GM12864 (cell line): ENCODE measurements at regions not wholly inside any gene's neighbourhood (a gene's known extent, or its start where the extent isn't known, plus 50 kb on each side); places are given as distances from the start of the nearest gene placed in this dataset.
"Not testable (repeated sequence)": the region's sequence is repeated elsewhere in the genome, so short reads cannot be mapped to it uniquely, and the experiment has no call there.

Source experiments
- DNase-seq: peaks from one replicate; pipeline ENCODE4 v3.0.0-alpha.2; 2011; ENCODE audit warnings: low read depth
- H3K4me3 ChIP-seq: 2 replicates; pipeline ENCODE4 v1.5.1; 2011; ENCODE audit warnings: mild to moderate bottlenecking, low read depth, low read length, control low read depth

DNA sequence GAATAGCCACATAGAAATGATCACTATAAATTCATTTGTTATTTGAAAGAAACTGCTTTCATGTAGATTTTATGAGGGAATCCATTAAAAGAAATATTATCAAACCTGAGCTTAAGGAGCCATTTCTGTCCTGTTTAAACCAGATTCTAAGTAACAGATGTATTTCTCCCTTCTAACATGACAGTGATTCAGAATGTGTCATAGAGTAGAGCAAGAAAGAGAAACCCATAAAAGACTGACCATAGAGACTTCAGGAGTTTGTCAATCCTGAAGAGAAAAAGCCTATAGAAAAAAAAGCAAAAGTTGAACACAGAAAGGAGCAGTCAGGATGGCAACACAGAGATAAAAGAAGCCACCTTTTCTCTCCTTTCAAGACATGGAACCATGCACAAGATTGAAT is 390.6 kb downstream of the PRIM2 start:
- not testable (repeated sequence) for DNase-seq, H3K4me3 ChIP-seq

DNA sequence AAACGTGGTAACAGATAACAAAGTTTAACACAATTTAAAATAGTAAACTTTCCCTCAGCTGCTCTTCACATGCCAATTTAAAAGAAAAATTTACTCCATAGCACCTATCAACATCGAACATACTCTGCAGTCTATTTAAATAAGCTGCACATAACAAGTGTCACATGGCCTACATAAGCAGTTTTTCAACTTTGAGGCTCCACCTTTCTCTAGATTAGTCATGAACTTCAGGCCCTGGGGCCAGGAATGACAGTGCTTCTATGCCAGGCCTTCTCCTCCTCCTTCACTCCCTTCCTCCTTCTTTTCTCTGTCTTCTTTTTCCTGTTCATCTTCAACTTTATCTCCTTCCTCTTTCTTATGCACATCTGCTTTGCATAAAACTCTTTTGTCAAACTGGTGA is 405.1 kb downstream of the PRIM2 start:
- H3K4me3 ChIP-seq, DNase-seq: not testable (repeated sequence)

DNA sequence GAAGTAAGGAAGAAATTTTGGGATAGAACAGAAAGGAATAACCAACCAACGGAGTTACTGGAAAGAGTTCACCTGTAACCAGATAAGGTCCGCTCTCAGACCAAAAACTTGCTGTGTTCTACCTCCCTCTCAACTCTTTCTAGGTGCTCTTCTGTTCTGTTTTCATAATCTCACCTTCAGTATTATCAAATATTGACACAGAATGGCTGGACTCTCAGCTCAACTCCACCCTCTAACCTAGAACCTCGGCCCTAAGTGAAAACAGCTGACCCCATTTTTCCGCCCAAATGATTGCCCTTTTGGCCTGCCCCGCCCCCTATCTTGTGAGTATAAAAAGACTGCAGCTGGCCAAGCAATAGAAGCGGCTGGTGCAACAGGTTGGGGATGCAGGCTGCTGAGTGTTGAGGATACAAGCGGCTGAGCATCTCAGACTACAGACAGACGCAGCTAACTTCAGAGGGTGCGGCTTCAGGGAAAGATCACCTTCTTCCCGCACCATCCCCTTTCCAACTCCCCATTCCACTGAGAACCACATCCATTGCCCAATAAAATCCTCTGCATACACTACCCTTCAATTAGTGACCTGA is 406.5 kb downstream of the PRIM2 start:
- not testable (repeated sequence) for H3K4me3 ChIP-seq, DNase-seq

DNA sequence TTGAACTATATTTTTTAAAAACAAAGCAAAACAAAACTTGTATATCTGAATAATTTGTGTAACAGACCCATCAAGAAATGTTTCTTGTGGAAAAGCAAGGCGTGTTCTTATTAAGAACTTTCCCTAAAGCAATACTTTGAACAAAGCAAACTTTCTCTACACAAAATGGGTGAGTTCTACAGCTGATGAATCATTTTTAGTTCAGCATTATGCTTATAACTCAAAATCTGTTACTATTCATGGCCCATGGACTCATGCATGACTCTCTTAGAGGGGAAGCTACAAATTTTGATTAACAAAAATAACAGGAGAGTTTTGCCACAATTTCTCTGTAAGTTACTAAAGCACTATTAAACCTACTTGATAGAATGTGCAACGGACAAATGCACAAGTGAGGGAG is 412.0 kb downstream of the PRIM2 start:
- not testable (repeated sequence) for H3K4me3 ChIP-seq, DNase-seq

DNA sequence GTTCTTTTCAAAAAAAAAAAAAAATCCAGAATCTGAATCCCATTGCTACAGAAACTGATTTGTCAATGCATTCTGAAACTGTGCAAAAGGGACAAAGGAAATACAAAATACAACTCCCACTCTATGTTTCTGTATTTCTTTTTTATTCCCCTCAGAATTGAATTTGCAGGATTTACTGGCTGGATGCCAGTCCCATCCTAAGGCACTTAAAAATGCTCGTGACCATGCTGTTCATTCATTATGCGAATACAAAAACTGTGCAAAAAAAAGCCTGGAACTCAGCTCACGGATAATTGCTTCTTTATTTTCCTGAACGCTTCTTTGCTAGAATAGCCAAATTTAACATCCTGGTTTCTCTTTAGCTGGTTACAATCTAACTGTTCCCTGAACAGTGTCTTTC is 413.3 kb downstream of the PRIM2 start:
- DNase-seq = not testable (repeated sequence)

DNA sequence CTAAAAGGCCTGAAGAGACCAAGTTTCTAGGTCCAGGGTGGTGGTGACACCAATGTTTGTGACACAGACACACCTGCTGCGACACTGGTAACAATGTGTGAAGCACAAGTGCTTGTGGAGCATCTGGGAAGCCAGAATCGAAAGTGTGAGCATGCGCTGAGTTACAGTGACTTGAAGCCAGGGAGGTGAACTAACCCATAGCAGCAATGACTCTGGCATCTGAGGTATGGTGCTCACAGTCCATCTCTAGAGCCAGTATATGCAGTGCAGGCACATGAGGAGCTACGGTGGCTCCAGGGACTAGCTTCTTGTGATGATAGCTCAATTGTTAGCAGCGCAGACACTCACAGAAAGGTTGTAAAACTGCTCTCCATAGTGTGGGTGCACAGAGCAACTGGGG is 430.3 kb downstream of the PRIM2 start:
- not testable (repeated sequence) for DNase-seq, H3K4me3 ChIP-seq

More for the DNA sequence above, 413.3 kb downstream of the PRIM2 start:
- H3K4me3 ChIP-seq = not testable (repeated sequence)

DNA sequence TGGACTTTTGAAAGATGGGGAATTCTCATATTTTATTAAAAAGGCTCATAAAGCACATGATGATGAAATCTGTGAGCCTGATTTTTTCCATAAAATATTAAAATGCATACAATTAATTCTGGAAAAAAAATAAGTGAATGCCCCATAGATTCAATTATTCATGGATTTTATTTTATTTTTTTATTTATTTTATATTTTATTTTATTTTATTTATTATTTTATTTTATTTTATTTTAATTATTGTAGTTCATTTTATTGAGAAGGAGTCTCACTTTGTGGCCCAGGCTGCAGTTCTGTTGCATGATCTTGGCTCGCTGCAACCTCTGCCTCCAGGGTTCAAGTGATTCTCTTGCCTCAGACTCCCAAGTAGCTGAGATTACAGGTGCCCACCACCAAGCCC is 442.4 kb downstream of the PRIM2 start:
- not testable (repeated sequence) for DNase-seq, H3K4me3 ChIP-seq

DNA sequence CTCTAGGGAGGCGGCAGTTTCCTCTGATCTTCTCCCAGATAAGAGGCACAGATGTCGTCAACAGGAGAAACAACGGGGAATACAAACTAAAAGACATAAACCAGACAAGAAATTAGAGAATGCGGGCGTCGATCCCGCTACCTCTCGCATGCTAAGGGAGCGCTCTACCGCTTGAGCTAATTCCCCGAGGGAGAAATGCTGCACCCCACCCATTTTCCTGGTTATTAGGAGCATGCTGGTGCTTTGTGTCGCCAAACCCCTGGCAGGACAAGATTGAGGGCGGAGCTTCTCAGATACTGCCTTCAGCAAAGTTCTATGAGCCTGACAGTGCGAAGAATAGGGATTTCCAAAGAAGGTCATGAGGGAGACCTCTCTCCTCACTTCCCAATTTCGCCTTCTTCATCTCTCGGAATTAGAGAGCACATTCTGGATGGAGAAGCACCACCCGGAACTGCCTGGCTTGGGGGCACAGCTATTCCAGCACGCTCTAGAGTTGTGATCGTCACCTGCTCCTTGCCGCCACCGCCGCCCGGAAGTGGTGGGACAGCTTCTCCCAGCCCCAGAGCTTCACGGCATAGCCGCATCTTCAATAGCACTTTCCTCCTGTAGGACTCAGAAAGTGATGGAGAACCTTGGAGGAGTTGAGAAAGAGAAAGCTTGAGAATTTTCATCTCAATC is 475.4 kb downstream of the PRIM2 start:
- not testable (repeated sequence) for DNase-seq, H3K4me3 ChIP-seq

DNA sequence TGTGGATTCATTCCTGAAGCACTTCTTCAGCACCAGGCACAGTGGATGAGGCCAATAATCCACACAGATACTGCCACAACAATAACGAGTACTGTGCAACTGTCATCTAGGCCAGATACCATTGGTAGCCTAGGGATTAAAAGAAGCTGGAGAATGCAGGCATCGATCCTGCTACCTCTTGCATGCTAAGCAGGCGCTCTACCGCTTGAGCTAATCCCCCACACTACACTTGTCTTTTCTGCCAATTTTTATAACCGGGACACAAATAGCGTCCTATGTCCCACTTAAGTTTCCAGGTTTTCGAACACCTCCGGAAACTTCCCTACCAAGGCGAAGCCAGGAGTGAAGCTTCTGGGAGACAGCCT is 475.9 kb downstream of the PRIM2 start:
- DNase-seq, H3K4me3 ChIP-seq: not testable (repeated sequence)

DNA sequence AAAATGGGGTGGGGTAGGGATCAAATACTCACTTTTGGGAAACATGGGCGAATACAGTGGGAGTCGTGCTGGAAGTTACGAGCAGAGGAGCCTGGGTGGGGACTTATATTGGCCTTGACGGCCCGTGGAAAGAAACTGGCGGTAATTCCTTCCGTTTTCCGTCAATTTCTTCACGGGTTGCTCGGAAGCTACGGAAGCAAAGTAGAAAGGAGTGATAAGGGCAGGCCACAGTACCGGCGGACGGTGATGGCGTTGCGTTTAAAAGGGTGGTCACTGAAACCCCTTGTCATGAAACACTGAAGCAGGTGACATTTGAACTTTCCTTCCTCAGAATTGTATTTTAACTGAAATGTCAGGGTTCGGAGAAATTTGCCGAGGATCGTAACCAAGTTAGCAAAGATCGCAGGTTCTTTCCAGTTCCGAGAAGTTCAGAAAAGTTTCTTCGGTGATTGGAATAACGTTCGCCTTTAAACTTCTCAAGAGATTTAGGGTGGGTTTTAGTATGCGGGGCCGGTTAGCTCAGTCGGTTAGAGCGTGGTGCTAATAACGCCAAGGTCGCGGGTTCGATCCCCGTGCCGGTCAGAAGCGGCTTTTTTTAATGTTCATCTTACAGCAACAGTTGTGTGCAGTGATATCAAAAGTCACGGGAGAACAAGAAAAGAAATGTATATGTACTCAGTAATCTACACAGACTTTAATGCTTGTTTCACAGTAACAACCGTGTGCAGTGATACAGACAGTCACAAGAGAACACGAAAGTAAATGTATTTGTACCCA is 482.5 kb downstream of the PRIM2 start:
- not testable (repeated sequence) for H3K4me3 ChIP-seq

DNA sequence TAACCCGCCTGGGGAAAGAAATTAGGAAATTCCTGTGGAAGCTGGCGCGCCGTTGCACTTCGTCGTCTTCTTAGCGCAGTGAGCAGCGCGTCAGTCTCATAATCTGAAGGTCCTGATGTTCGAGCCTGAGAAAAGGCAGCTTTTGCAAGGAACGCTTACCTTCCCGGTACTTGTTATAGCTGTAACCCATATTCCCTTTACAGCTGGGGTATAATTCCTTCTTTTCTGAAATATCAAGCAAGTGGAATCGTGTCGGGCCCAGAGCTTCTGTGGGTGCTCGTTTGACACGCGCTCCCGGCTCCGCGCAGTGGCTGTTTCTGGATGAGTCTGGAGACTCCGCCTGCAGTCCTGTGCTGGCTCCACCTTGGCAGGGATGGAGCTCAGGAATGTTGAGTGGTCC is 491.2 kb downstream of the PRIM2 start:
- not testable (repeated sequence) for DNase-seq, H3K4me3 ChIP-seq

More for the DNA sequence above, 482.5 kb downstream of the PRIM2 start:
- not testable (repeated sequence) for DNase-seq

DNA sequence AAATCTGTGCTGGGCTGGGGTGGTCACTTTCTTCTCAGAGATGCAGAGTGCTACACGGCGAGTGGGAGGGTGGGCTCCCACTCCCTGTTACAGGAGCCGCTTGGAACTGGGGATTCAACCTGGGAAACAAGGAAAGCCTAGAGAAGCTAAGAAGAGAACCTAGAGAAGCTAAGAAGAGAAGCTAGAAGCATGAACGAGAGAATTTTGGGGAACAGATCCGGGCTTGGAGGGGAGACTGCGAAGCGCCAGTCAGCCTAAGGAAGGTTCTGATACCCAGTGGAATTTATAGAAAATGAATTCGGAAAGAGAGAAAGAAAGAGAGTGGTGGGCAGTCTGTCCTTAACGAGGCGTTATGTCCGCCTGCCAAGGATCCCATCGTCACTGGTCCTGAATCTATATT is 492.0 kb downstream of the PRIM2 start:
- DNase-seq, H3K4me3 ChIP-seq: not testable (repeated sequence)

DNA sequence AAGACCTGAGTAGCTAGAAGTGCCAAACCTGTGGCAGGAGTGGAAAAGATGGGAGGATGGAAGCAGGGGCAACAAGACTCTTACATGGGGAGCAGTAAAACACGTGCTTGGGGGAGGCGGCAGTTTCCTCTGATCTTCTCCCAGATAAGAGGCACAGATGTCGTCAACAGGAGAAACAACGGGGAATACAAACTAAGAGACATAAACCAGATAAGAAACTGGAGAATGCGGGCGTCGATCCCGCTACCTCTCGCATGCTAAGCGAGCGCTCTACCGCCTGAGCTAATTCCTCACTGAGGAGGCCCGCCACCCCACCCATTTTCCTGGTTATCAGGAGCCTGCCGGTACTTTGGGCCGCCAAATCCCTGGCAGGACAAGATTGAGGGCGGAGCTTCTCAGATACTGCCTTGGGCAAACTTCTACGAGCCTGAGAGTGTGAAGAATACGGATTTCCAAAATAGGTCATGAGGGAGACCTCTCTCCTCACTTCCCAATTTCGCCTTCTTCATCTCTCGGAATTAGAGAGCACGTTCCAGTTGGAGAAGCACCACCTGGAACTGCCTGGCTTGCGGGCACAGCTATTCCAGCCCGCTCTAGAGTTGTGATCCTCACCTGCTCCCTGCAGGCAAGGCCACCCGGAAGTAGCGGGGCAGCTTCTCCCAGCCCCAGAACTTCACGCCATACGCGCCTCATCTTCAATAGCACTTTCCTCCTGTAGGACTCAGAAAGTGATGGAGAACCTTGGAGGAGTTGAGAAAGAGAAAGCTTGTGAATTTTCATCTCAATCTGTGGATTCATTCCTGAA is 496.0 kb downstream of the PRIM2 start:
- not testable (repeated sequence) for DNase-seq, H3K4me3 ChIP-seq

DNA sequence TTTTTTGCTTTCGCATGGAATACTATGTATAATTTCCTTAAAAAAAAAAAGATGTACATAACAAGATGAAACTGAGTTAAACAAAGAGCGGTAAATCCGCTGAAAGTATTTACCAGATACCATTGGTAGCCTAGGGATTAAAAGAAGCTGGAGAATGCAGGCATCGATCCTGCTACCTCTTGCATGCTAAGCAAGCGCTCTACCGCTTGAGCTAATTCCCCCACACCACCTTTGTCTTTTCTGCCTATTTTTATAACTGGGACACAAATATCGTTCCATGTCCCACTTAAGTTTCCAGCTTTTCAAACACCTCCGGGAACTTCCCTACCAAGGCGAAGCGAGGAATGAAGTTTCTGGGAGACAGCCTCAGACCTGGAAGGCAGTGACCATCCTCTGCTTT is 498.4 kb downstream of the PRIM2 start:
- not testable (repeated sequence) for DNase-seq, H3K4me3 ChIP-seq

DNA sequence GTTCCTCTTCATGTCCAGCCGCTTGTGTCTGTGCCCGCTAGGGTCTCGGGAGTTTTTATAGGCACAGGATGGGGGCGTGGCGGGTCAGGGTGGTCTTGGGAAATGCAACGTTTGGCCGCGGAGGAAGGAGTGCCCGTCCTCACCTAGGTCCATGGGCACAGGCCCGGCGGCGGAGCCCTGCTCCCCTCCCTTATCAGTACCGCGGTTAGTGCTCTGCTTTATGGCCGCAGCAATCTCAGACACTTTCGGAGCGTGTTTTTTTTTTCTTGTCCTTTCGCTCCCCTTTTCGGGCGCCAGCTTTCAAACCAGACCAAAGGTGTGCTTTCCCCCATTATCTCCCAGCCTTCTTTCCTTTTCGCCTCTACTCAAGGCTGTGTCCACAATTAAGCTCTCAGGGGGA is 503.9 kb downstream of the PRIM2 start:
- H3K4me3 ChIP-seq, DNase-seq: not testable (repeated sequence)

DNA sequence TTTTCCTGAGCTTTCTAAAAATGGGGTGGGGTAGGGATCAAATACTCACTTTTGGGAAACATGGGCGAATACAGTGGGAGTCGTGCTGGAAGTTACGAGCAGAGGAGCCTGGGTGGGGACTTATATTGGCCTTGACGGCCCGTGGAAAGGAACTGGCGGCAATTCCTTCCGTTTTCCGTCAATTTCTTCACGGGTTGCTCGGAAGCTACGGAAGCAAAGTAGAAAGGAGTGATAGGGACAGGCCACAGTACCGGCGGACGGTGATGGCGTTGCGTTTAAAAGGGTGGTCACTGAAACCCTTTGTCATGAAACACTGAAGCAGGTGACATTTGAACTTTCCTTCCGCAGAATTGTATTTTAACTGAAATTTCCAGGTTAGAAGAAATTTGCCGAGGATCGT is 505.0 kb downstream of the PRIM2 start:
- DNase-seq, H3K4me3 ChIP-seq: not testable (repeated sequence)
